H9 (cell line): ENCODE measurements at regions not wholly inside any gene's neighbourhood (a gene's known extent, or its start where the extent isn't known, plus 50 kb on each side); places are given as distances from the start of the nearest gene placed in this dataset.

ENCODE experiments used
- DNase-seq: peaks from one replicate; pipeline ENCODE4 v3.0.0-alpha.2; 2017
- H2AFZ ChIP-seq: one replicate; pipeline ENCODE4 v1.6.1; 2013; ENCODE audit warnings: mild to moderate bottlenecking, low read length, control low read depth, moderate library complexity
- H2AK5ac ChIP-seq: 2 replicates; pipeline ENCODE4 v1.6.1; 2013; ENCODE audit warnings: low read length, control low read depth, mixed read lengths; ENCODE audit not compliant: insufficient read length
- H2BK120ac ChIP-seq: one replicate; pipeline ENCODE4 v1.6.1; 2013; ENCODE audit warnings: low read depth, mild to moderate bottlenecking, low read length, control low read depth, inconsistent platforms; ENCODE audit not compliant: poor library complexity, severe bottlenecking
- H2BK12ac ChIP-seq: 2 replicates; pipeline ENCODE4 v1.6.1; 2013; ENCODE audit warnings: low read length, control low read depth, mixed read lengths, low read depth; ENCODE audit not compliant: insufficient read length
- H2BK15ac ChIP-seq: 2 replicates; pipeline ENCODE4 v1.6.1; 2013; ENCODE audit warnings: low read depth, low read length, control low read depth
- H2BK20ac ChIP-seq: one replicate; pipeline ENCODE4 v1.6.1; 2013; ENCODE audit warnings: low read depth, mild to moderate bottlenecking, low read length, control low read depth, inconsistent platforms; ENCODE audit not compliant: poor library complexity, severe bottlenecking
- H2BK5ac ChIP-seq: 2 replicates; pipeline ENCODE4 v1.6.1; 2013; ENCODE audit warnings: low read length, control low read depth, mixed read lengths; ENCODE audit not compliant: insufficient read length
- H3K14ac ChIP-seq: 2 replicates; pipeline ENCODE4 v1.6.1; 2013; ENCODE audit warnings: low read length, control low read depth; ENCODE audit not compliant: insufficient read depth
- H3K18ac ChIP-seq: 2 replicates; pipeline ENCODE4 v1.6.1; 2013; ENCODE audit warnings: low read depth, mild to moderate bottlenecking, mixed read lengths, low read length, control low read depth; ENCODE audit not compliant: insufficient read length
- H3K23ac ChIP-seq: 2 replicates; pipeline ENCODE4 v1.6.1; 2013; ENCODE audit warnings: low read length, control low read depth, mixed read lengths, low read depth; ENCODE audit not compliant: insufficient read length
- H3K23me2 ChIP-seq: 2 replicates; pipeline ENCODE4 v1.6.1; 2013; ENCODE audit warnings: low read depth, mild to moderate bottlenecking, mixed read lengths, low read length, control low read depth; ENCODE audit not compliant: insufficient read length, poor library complexity, severe bottlenecking
- H3K27ac ChIP-seq: 2 replicates; pipeline ENCODE4 v1.5.1; 2013; ENCODE audit warnings: low read length, control low read depth, mixed read lengths, low read depth; ENCODE audit not compliant: insufficient read length
- H3K27me3 ChIP-seq: 2 replicates; pipeline ENCODE4 v1.6.1; 2013; ENCODE audit warnings: low read length, control low read depth, inconsistent platforms; ENCODE audit not compliant: insufficient read depth
- H3K4ac ChIP-seq: 2 replicates; pipeline ENCODE4 v1.6.1; 2013; ENCODE audit warnings: low read depth, mild to moderate bottlenecking, control low read depth, inconsistent platforms, low read length, moderate library complexity
- H3K4me1 ChIP-seq: 2 replicates; pipeline ENCODE4 v1.6.1; 2013; ENCODE audit warnings: low read length, control low read depth, inconsistent platforms; ENCODE audit not compliant: insufficient read depth
- H3K4me2 ChIP-seq: 2 replicates; pipeline ENCODE4 v1.6.1; 2013; ENCODE audit warnings: low read length, control low read depth, mixed read lengths; ENCODE audit not compliant: insufficient read length, insufficient read depth
- H3K56ac ChIP-seq: 2 replicates; pipeline ENCODE4 v1.6.1; 2013; ENCODE audit warnings: low read depth, mild to moderate bottlenecking, mixed read lengths, low read length, control low read depth; ENCODE audit not compliant: insufficient read length
- H3K79me1 ChIP-seq: 2 replicates; pipeline ENCODE4 v1.6.1; 2013; ENCODE audit warnings: low read depth, mild to moderate bottlenecking, moderate library complexity, low read length, control low read depth, inconsistent platforms; ENCODE audit not compliant: insufficient read depth, poor library complexity, severe bottlenecking
- H3K79me2 ChIP-seq: 2 replicates; pipeline ENCODE4 v1.6.1; 2013; ENCODE audit warnings: low read length, control low read depth, inconsistent platforms; ENCODE audit not compliant: insufficient read depth
- H3K9ac ChIP-seq: 2 replicates; pipeline ENCODE4 v1.6.1; 2013; ENCODE audit warnings: low read length, control low read depth, mixed read lengths; ENCODE audit not compliant: insufficient read length; ENCODE audit errors: extremely low read depth
- H3K9me3 ChIP-seq: one replicate; pipeline ENCODE4 v1.6.1; 2013; ENCODE audit warnings: low read depth, low read length, inconsistent platforms; ENCODE audit not compliant: control insufficient read depth
- H3T11ph ChIP-seq: one replicate; pipeline ENCODE4 v1.6.1; 2013; ENCODE audit warnings: mild to moderate bottlenecking, low read length, control low read depth, inconsistent platforms
- H4K20me1 ChIP-seq: one replicate; pipeline ENCODE4 v1.6.1; 2013; ENCODE audit not compliant: control insufficient read depth, insufficient read length, insufficient read depth
- H4K5ac ChIP-seq: 2 replicates; pipeline ENCODE4 v1.6.1; 2013; ENCODE audit warnings: low read depth, mild to moderate bottlenecking, mixed read lengths, low read length, control low read depth; ENCODE audit not compliant: insufficient read length
- H4K8ac ChIP-seq: replicated peaks from 2 replicates; pipeline ENCODE4 v1.6.1; 2013; ENCODE audit warnings: low read length, control low read depth, mixed read lengths, low read depth; ENCODE audit not compliant: insufficient read length
- H4K91ac ChIP-seq: 2 replicates; pipeline ENCODE4 v1.6.1; 2013; ENCODE audit warnings: low read depth, mild to moderate bottlenecking, moderate library complexity, mixed read lengths, low read length, control low read depth; ENCODE audit not compliant: insufficient read length
- H3K27ac Mint-ChIP-seq, 3 experiments: 2 replicates in 2 of 3; 3 replicates in 1 of 3; pipeline ENCODE4 v1.8.0; 2020 to 2021; ENCODE audit warnings: mixed read lengths in 3 of 3, mild to moderate bottlenecking in 1 of 3, moderate library complexity in 1 of 3
- H3K27me3 Mint-ChIP-seq: 2 replicates; pipeline ENCODE4 v1.8.0; 2021; ENCODE audit warnings: low read depth, mild to moderate bottlenecking, moderate library complexity, mixed read lengths
- H3K36me3 Mint-ChIP-seq, 3 experiments: 2 replicates in 2 of 3; 3 replicates in 1 of 3; pipeline ENCODE4 v1.8.0; 2020 to 2021; ENCODE audit warnings: low read depth in 3 of 3, mixed read lengths in 3 of 3; ENCODE audit not compliant: insufficient read depth in 1 of 3
- H3K4me1 Mint-ChIP-seq, 2 experiments: 2 replicates each; pipeline ENCODE4 v1.8.0; 2020; ENCODE audit warnings: mixed read lengths in 2 of 2
- H3K4me3 Mint-ChIP-seq, 2 experiments: 2 replicates in 1 of 2; 3 replicates in 1 of 2; pipeline ENCODE4 v1.8.0; 2020 to 2021; ENCODE audit warnings: mild to moderate bottlenecking in 2 of 2, mixed read lengths in 2 of 2, moderate library complexity in 1 of 2
- H3K9me3 Mint-ChIP-seq, 2 experiments: 2 replicates in 1 of 2; 3 replicates in 1 of 2; pipeline ENCODE4 v1.8.0; 2020; ENCODE audit warnings: mild to moderate bottlenecking in 2 of 2, mixed read lengths in 2 of 2, moderate library complexity in 1 of 2
- CTCF ChIP-seq: fragments of 200-600 bp; sonication (generic); conservative IDR thresholded peaks from 3 replicates; pipeline ENCODE4 v1.8.0; 2021; ENCODE audit warnings: antibody characterized with exemption, mild to moderate bottlenecking
- WGBS: extraction: QIAGEN DNeasy Blood & Tissue Kit; methylation state at CpG from one replicate; pipeline ENCODE4 v1.1.7; 2013; ENCODE audit warnings: missing lambda C conversion rate, low lambda C conversion rate, mixed read lengths; ENCODE audit not compliant: insufficient read length; ENCODE audit errors: extremely low coverage; 5-methylcytosine and 5-hydroxymethylcytosine counted together

- Histone ChIP-seq H3K14ac (no peak overlapping the region), H2BK120ac (no peak overlapping the region), H3K27ac (no peak overlapping the region), H3K9ac (no peak overlapping the region), H2AFZ (no peak overlapping the region), H2AK5ac (no peak overlapping the region), H2BK5ac (no peak overlapping the region), H2BK12ac (no peak overlapping the region), H2BK20ac (no peak overlapping the region), H3T11ph (no peak overlapping the region), H3K4me1 (no peaks in the 10 kb centered on the region), H3K18ac (no peak overlapping the region), H3K27me3 (no peaks in the 10 kb centered on the region), H4K5ac (no peak overlapping the region), H3K23me2 (no peaks in the 10 kb centered on the region), H4K8ac (no peak overlapping the region), H4K91ac (no peak overlapping the region), H3K4me2 (no peak overlapping the region), H2BK15ac (no peak overlapping the region), H3K4ac (no peak overlapping the region), H3K79me1 (no peaks in the 10 kb centered on the region), H3K79me2 (no peaks in the 10 kb centered on the region), H3K9me3 (no peaks in the 10 kb centered on the region), H4K20me1 (no peaks in the 10 kb centered on the region), H3K56ac (no peak overlapping the region), H3K23ac (no peak overlapping the region)
- no peak for TF ChIP-seq CTCF
- Mint-ChIP-seq H3K27ac (no peak overlapping the region; a peak in 1 of 7 replicates), H3K4me1 (no peaks in the 10 kb centered on the region), H3K4me3 (no peak overlapping the region), H3K27me3 (no peaks in the 10 kb centered on the region), H3K36me3 (peaks cover 0 to 4% (median 0%) of the 10 kb centered on the region in 3 experiments; a peak in 2 of 7 replicates), H3K9me3 (peaks cover 3 to 4% of the 10 kb centered on the region in 2 experiments; a peak in 2 of 5 replicates)
- DNase-seq: no peak
- WGBS: no CpG with 5 or more reads among the region's 2 CpGs
Measured at GRCh38 chr6:62670490-62671223, 384.6 kb upstream of the KHDRBS2 start.
